DND-41 (cell line): ENCODE measurements at regions not wholly inside any gene's neighbourhood (a gene's known extent, or its start where the extent isn't known, plus 50 kb on each side); places are given as distances from the start of the nearest gene placed in this dataset.

Source experiments
- ATAC-seq: fragments of 200-7000 bp; cut with Tn5 transposase; 3 replicates; pipeline ENCODE4 v1.9.1; 2021; ENCODE audit warnings: low read depth; ENCODE audit not compliant: insufficient read depth
- DNase-seq: peaks from one replicate; pipeline ENCODE4 v3.0.0-alpha.2; 2020
- H2AFZ ChIP-seq: 2 replicates; pipeline ENCODE4 v1.6.0; 2012; ENCODE audit warnings: low read depth, low read length
- H3K27ac ChIP-seq: 2 replicates; pipeline ENCODE4 v1.5.1; 2012; ENCODE audit warnings: low read length, inconsistent platforms
- H3K27me3 ChIP-seq: fragments of 200-600 bp; sonication (generic); 2 replicates; pipeline ENCODE4 v1.6.0; 2012; ENCODE audit warnings: low read length, mild to moderate bottlenecking, inconsistent platforms; ENCODE audit not compliant: insufficient read depth, poor library complexity
- H3K36me3 ChIP-seq: 2 replicates; pipeline ENCODE4 v1.5.1; 2012; ENCODE audit warnings: low read length, inconsistent platforms; ENCODE audit not compliant: insufficient read depth
- H3K4me1 ChIP-seq: 2 replicates; pipeline ENCODE4 v1.5.1; 2012; ENCODE audit warnings: mild to moderate bottlenecking, low read length; ENCODE audit not compliant: insufficient read depth
- H3K4me2 ChIP-seq: 2 replicates; pipeline ENCODE4 v1.6.0; 2012; ENCODE audit warnings: mild to moderate bottlenecking, moderate library complexity, low read length, inconsistent platforms; ENCODE audit not compliant: insufficient read depth
- H3K4me3 ChIP-seq, 2 experiments: fragments of 200-600 bp in 1 of 2; shearing (Covaris generic) in 1 of 2; 2 replicates each; pipeline ENCODE4 v1.5.1; 2012 to 2016; ENCODE audit warnings: inconsistent platforms in 2 of 2, low read length in 2 of 2, mild to moderate bottlenecking in 2 of 2, low read depth in 1 of 2, moderate library complexity in 1 of 2
- H3K79me2 ChIP-seq: 2 replicates; pipeline ENCODE4 v1.6.0; 2012; ENCODE audit warnings: low read length, inconsistent platforms; ENCODE audit not compliant: insufficient read depth
- H3K9ac ChIP-seq: 2 replicates; pipeline ENCODE4 v1.6.0; 2012; ENCODE audit warnings: low read depth, mild to moderate bottlenecking, inconsistent platforms, low read length, moderate library complexity
- H3K9me3 ChIP-seq: 2 replicates; pipeline ENCODE4 v1.5.1; 2012; ENCODE audit warnings: low read length, moderate library complexity, mild to moderate bottlenecking, inconsistent platforms; ENCODE audit not compliant: insufficient read depth, severe bottlenecking
- H4K20me1 ChIP-seq: 2 replicates; pipeline ENCODE4 v1.6.0; 2012; ENCODE audit warnings: low read length; ENCODE audit not compliant: insufficient read depth
- EZH2 ChIP-seq: IDR thresholded peaks from 3 replicates; pipeline ENCODE4 v1.6.1; 2012; ENCODE audit warnings: borderline replicate concordance, low read depth, mild to moderate bottlenecking, moderate library complexity, low read length, inconsistent platforms; ENCODE audit not compliant: severe bottlenecking
- TF ChIP-seq, protein P1 (sequence below): IDR thresholded peaks from 2 replicates; pipeline ENCODE4 v1.5.1; 2012; ENCODE audit warnings: borderline replicate concordance, low read length, moderate library complexity, mild to moderate bottlenecking; ENCODE audit not compliant: poor library complexity, severe bottlenecking; ENCODE audit errors: extremely low read depth

DNA sequence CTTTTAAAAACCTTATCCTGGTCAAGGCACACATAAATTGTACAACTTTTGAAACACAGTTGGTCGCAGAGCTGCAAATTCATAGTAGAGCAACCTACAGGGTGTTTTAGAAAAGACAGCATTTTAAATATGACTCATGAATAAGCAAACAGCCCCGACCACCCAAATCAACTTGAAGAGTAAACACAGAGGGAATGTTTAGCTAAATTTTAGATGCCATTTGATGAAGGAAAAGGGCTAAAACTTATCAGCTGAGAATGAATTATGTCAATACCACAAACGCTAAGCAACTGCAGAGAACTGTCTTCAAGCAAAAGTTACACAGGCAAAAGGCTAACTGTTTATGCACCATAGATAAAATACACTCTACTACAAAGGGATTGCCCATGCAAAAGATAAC is 427.5 kb upstream of the PSMD7 start:
- peaks cover 6% of the 10 kb centered on the region for H3K4me1 ChIP-seq
- no peak overlapping the region for H2AFZ ChIP-seq
- H3K36me3 ChIP-seq = no peaks in the 10 kb centered on the region
- H3K9me3 ChIP-seq = no peaks in the 10 kb centered on the region
- no peak for TF ChIP-seq EZH2
- TF ChIP-seq, protein P1, sequence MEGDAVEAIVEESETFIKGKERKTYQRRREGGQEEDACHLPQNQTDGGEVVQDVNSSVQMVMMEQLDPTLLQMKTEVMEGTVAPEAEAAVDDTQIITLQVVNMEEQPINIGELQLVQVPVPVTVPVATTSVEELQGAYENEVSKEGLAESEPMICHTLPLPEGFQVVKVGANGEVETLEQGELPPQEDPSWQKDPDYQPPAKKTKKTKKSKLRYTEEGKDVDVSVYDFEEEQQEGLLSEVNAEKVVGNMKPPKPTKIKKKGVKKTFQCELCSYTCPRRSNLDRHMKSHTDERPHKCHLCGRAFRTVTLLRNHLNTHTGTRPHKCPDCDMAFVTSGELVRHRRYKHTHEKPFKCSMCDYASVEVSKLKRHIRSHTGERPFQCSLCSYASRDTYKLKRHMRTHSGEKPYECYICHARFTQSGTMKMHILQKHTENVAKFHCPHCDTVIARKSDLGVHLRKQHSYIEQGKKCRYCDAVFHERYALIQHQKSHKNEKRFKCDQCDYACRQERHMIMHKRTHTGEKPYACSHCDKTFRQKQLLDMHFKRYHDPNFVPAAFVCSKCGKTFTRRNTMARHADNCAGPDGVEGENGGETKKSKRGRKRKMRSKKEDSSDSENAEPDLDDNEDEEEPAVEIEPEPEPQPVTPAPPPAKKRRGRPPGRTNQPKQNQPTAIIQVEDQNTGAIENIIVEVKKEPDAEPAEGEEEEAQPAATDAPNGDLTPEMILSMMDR = no peak
- no peak overlapping the region for H3K4me2 ChIP-seq
- no peaks in the 10 kb centered on the region for H4K20me1 ChIP-seq
- ATAC-seq (no peak), DNase-seq (no peak)
- no peak overlapping the region for H3K9ac ChIP-seq
- H3K27me3 ChIP-seq = no peaks in the 10 kb centered on the region
- no peak overlapping the region for H3K27ac ChIP-seq
- no peaks in the 10 kb centered on the region for H3K79me2 ChIP-seq
- H3K4me3 ChIP-seq = no peak overlapping the region

DNA sequence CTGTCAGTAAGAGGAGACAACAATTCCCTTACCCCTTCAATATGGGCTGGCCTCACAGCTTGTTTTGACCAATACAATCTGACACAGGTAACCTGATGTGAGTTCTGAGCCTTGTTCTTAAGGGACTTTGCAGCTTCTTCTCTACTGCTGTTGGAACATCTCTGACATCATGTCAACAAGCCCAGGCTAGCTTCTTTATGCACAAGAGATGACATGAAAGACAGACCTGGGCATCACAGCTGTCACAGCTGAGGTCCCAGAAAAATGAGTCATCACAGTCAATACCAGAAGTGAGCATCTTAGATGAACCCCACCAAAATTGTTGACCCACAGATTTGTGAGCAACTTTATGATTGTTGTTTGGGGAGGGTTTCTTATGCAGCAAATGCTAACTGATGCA is 431.7 kb upstream of the PSMD7 start:
- ATAC-seq = no peak
- H3K27me3 ChIP-seq = no peaks in the 10 kb centered on the region

DNA sequence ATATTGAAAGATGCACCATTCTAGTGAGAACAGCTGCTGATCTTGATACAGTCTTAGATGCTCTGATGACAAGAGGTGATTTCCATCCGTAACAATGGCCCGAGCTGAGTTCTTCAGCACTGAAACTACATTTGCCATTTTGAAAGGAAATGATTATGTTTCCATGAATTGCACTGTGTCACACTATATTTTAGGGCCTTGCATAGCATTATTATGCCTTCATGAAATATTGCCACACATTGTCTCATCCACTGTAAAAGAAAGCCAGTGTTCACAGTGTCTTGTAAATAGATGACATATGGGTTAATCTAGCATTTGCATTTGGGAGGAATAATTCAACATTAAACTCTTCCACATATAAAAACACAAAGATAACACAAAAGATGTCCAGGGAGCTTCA is 438.3 kb upstream of the PSMD7 start:
- no peak for DNase-seq
- no peak for ATAC-seq
- Histone ChIP-seq H3K9me3 (no peaks in the 10 kb centered on the region), H3K9ac (no peak overlapping the region), H3K4me1 (no peaks in the 10 kb centered on the region), H3K27me3 (peaks cover 7% of the 10 kb centered on the region), H2AFZ (no peak overlapping the region), H3K4me2 (no peak overlapping the region), H3K79me2 (no peaks in the 10 kb centered on the region), H3K27ac (no peak overlapping the region), H4K20me1 (no peaks in the 10 kb centered on the region), H3K4me3 (no peak overlapping the region), H3K36me3 (no peaks in the 10 kb centered on the region)
- TF ChIP-seq, protein P1 = no peak
- no peak for TF ChIP-seq EZH2

More for the DNA sequence above, 431.7 kb upstream of the PSMD7 start:
- Histone ChIP-seq H2AFZ (no peak overlapping the region), H3K9me3 (no peaks in the 10 kb centered on the region), H3K4me2 (no peak overlapping the region), H3K36me3 (no peaks in the 10 kb centered on the region), H3K9ac (no peak overlapping the region), H3K4me3 (no peak overlapping the region), H3K27ac (no peak overlapping the region), H4K20me1 (no peaks in the 10 kb centered on the region), H3K4me1 (no peaks in the 10 kb centered on the region), H3K79me2 (no peaks in the 10 kb centered on the region)
- TF ChIP-seq, protein P1 = no peak
- no peak for TF ChIP-seq EZH2
- no peak for DNase-seq

DNA sequence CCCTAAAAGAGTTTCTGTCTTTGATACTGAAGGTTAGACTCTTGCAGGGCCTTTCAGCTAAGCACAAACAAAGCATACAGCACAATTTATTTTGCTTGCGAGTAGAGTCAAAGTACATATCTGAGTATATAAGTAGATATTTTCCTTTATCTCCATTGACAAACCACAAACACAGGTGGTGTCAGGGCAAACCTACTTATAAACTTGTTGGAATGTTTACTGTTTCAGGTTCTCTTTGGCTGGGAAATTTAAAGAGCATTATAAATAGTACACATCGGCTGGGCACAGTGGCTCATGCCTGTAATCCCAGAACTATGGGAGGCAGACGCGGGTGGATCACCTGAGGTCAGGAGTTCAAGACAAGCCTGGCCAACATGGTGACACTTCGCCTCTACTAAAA is 442.6 kb upstream of the PSMD7 start:
- ATAC-seq (no peak), DNase-seq (no peak)
- H3K4me2 ChIP-seq = no peak overlapping the region
- H3K9me3 ChIP-seq = no peaks in the 10 kb centered on the region
- H3K27me3 ChIP-seq = peaks cover 4% of the 10 kb centered on the region
- no peak overlapping the region for H3K27ac ChIP-seq
- H3K9ac ChIP-seq = no peak overlapping the region
- H3K36me3 ChIP-seq = no peaks in the 10 kb centered on the region
- no peaks in the 10 kb centered on the region for H3K4me1 ChIP-seq
- H3K79me2 ChIP-seq = no peaks in the 10 kb centered on the region
- no peak overlapping the region for H2AFZ ChIP-seq
- TF ChIP-seq, protein P1 = no peak
- no peak for TF ChIP-seq EZH2
- H4K20me1 ChIP-seq = no peaks in the 10 kb centered on the region
- no peak overlapping the region for H3K4me3 ChIP-seq
